Common myeloid progenitor, CD34-positive (primary cell): ENCODE measurements at regions not wholly inside any gene's neighbourhood (a gene's known extent, or its start where the extent isn't known, plus 50 kb on each side); places are given as distances from the start of the nearest gene placed in this dataset.
"Not testable (repeated sequence)": the region's sequence is repeated elsewhere in the genome, so short reads cannot be mapped to it uniquely, and the experiment has no call there.

Source experiments
- CTCF ChIA-PET: fragments of 350-600 bp; sonication (Branson Sonifier 250); formaldehyde crosslinking; loops from one replicate; lab custom pipeline; 2021; ENCODE audit warnings: antibody characterized with exemption; lab: Charles Lee
- POLR2A ChIA-PET: fragments of 350-600 bp; sonication (Branson Sonifier 250); formaldehyde crosslinking; loops from one replicate; lab custom pipeline; 2021; ENCODE audit warnings: antibody characterized with exemption; lab: Charles Lee
- DNase-seq, 3 donors: peaks; one replicate each; pipeline versions ENCODE4 v3.0.0 to v3.0.0-alpha.2; 2013
- H3K27ac ChIP-seq, 2 experiments: 1 replicate in 1 of 2; 2 replicates in 1 of 2; pipeline ENCODE4 v1.7.0; 2013; ENCODE audit warnings: inconsistent platforms in 2 of 2, low read length in 2 of 2, mild to moderate bottlenecking in 2 of 2, low read depth in 1 of 2, moderate library complexity in 1 of 2; ENCODE audit not compliant: severe bottlenecking in 2 of 2, insufficient read depth in 1 of 2, poor library complexity in 1 of 2
- H3K27me3 ChIP-seq, 5 experiments: replicated peaks in 2 of 5; 1 replicate in 3 of 5; 2 replicates in 2 of 5; pipeline versions ENCODE4 v1.6.1 to v1.7.0; 2013; ENCODE audit warnings: low read length in 4 of 5, mild to moderate bottlenecking in 2 of 5, moderate library complexity in 2 of 5, inconsistent platforms in 1 of 5; ENCODE audit not compliant: insufficient read depth in 5 of 5, control insufficient read depth in 4 of 5
- H3K36me3 ChIP-seq, 4 experiments: 1 replicate in 2 of 4; 2 replicates in 2 of 4; pipeline versions ENCODE4 v1.6.1 to v1.7.0; 2013; ENCODE audit warnings: low read length in 3 of 4, control low read depth in 1 of 4, mild to moderate bottlenecking in 1 of 4; ENCODE audit not compliant: control insufficient read depth in 4 of 4, insufficient read depth in 4 of 4
- H3K4me1 ChIP-seq, 4 experiments: 1 replicate in 3 of 4; 2 replicates in 1 of 4; pipeline versions ENCODE4 v1.6.1 to v1.7.1; 2013; ENCODE audit warnings: low read length in 3 of 4, mild to moderate bottlenecking in 3 of 4, control low read depth in 1 of 4, inconsistent platforms in 1 of 4, moderate library complexity in 1 of 4; ENCODE audit not compliant: control insufficient read depth in 4 of 4, insufficient read depth in 4 of 4; ENCODE audit errors: control extremely low read depth in 1 of 4
- H3K4me3 ChIP-seq, 7 experiments: 1 replicate in 4 of 7; 2 replicates in 3 of 7; pipeline versions ENCODE4 v1.5.1 to v1.7.0; 2013; ENCODE audit warnings: mild to moderate bottlenecking in 7 of 7, low read length in 6 of 7, moderate library complexity in 6 of 7, inconsistent platforms in 2 of 7, low read depth in 2 of 7, control low read depth in 1 of 7; ENCODE audit not compliant: insufficient read depth in 4 of 7, control insufficient read depth in 1 of 7; ENCODE audit errors: extremely low read depth in 1 of 7
- H3K9me3 ChIP-seq, 5 experiments: 1 replicate in 4 of 5; 2 replicates in 1 of 5; pipeline versions ENCODE4 v1.6.1 to v1.7.1; 2013; ENCODE audit warnings: low read length in 4 of 5, mild to moderate bottlenecking in 2 of 5, inconsistent platforms in 1 of 5, low read depth in 1 of 5, moderate library complexity in 1 of 5; ENCODE audit not compliant: control insufficient read depth in 4 of 5, insufficient read depth in 2 of 5; ENCODE audit errors: control extremely low read depth in 1 of 5
- WGBS: methylation state at CpG from one replicate; pipeline ENCODE4 v1.1.5; 2013; ENCODE audit not compliant: insufficient coverage; 5-methylcytosine and 5-hydroxymethylcytosine counted together

GRCh38 chr18:76613053-76613754 lies 118.2 kb upstream of the ZNF516 start:
- WGBS, result 96% methylated on average over 15 of the region's 16 CpGs
- H3K36me3 ChIP-seq, result no peaks in the 10 kb centered on the region
- no peak for DNase-seq
- ChIA-PET CTCF (interaction anchor here (1.4 kb wide), 1 partner anchor 214 kb away, joined by 3 read pairs; no protein-coding TSS in a partner anchor), POLR2A (no interaction called here)
- H3K9me3 ChIP-seq, result no peaks in the 10 kb centered on the region
- H3K27me3 ChIP-seq, result no peaks in the 10 kb centered on the region
- no peak overlapping the region for H3K27ac ChIP-seq
- no peaks in the 10 kb centered on the region for H3K4me1 ChIP-seq
- no peak overlapping the region for H3K4me3 ChIP-seq

- H3K4me1 ChIP-seq, H3K36me3 ChIP-seq, CTCF ChIA-PET, H3K4me3 ChIP-seq, POLR2A ChIA-PET, DNase-seq, H3K27ac ChIP-seq, H3K27me3 ChIP-seq, H3K9me3 ChIP-seq: not testable (repeated sequence)
- WGBS, result 96% methylated on average over 26 of the region's 26 CpGs
Measured at GRCh38 chr18:76611750-76612045, 116.7 kb upstream of the ZNF516 start.

- no peaks in the 10 kb centered on the region for H3K9me3 ChIP-seq
- no peak for DNase-seq
- CTCF ChIA-PET, result no interaction called here
- POLR2A ChIA-PET, result no interaction called here
- H3K27ac ChIP-seq, result no peak overlapping the region
- no peaks in the 10 kb centered on the region for H3K4me1 ChIP-seq
- H3K4me3 ChIP-seq, result no peak overlapping the region
- WGBS, result 96% methylated on average over 27 of the region's 32 CpGs
- no peaks in the 10 kb centered on the region for H3K27me3 ChIP-seq
- H3K36me3 ChIP-seq, result no peaks in the 10 kb centered on the region
Measured at GRCh38 chr18:76610933-76611749, 116.1 kb upstream of the ZNF516 start.

GRCh38 chr18:76610012-76610411 lies 115.0 kb upstream of the ZNF516 start:
- POLR2A ChIA-PET, result no interaction called here
- DNase-seq, result no peak
- H3K4me1 ChIP-seq, result no peaks in the 10 kb centered on the region
- no peak overlapping the region for H3K27ac ChIP-seq
- CTCF ChIA-PET, result no interaction called here
- WGBS, result 100% methylated on average over 2 of the region's 4 CpGs
- H3K27me3 ChIP-seq, result no peaks in the 10 kb centered on the region
- H3K36me3 ChIP-seq, result no peaks in the 10 kb centered on the region
- no peak overlapping the region for H3K4me3 ChIP-seq
- no peaks in the 10 kb centered on the region for H3K9me3 ChIP-seq

GRCh38 chr18:76605341-76605929 lies 110.4 kb upstream of the ZNF516 start:
- H3K4me1 ChIP-seq, result no peaks in the 10 kb centered on the region
- no peaks in the 10 kb centered on the region for H3K27me3 ChIP-seq
- 90% methylated on average over 3 of the region's 5 CpGs for WGBS
- H3K36me3 ChIP-seq, result no peaks in the 10 kb centered on the region
- no peak overlapping the region for H3K27ac ChIP-seq
- ChIA-PET POLR2A (no interaction called here), CTCF (interaction anchor here (1.1 kb wide), 1 partner anchor 53 kb away, joined by 3 read pairs; no protein-coding TSS in a partner anchor)
- no peak for DNase-seq
- H3K4me3 ChIP-seq, result no peak overlapping the region
- no peaks in the 10 kb centered on the region for H3K9me3 ChIP-seq

- no peak overlapping the region for H3K4me3 ChIP-seq
- no peaks in the 10 kb centered on the region for H3K27me3 ChIP-seq
- H3K9me3 ChIP-seq, result no peaks in the 10 kb centered on the region
- no peak for DNase-seq
- CTCF ChIA-PET, result interaction anchor here (0.8 kb wide), 1 partner anchor 37 kb away, joined by 3 read pairs; no protein-coding TSS in a partner anchor
- no peaks in the 10 kb centered on the region for H3K4me1 ChIP-seq
- no CpG with 5 or more reads among the region's 3 CpGs for WGBS
- no peaks in the 10 kb centered on the region for H3K36me3 ChIP-seq
- POLR2A ChIA-PET, result no interaction called here
- no peak overlapping the region for H3K27ac ChIP-seq
Measured at GRCh38 chr18:76604935-76605240, 109.8 kb upstream of the ZNF516 start.
